K562 (cell line): ENCODE measurements at regions not wholly inside any gene's neighbourhood (a gene's known extent, or its start where the extent isn't known, plus 50 kb on each side); places are given as distances from the start of the nearest gene placed in this dataset.

Experiments
- ATAC-seq: fragments of 200-7000 bp; cut with Tn5 transposase; 3 replicates; pipeline ENCODE4 v1.9.1; 2020; ENCODE audit warnings: moderate library complexity
- BruUV-seq: library from RNA; stranded (reverse); fragments of 400-500 nt; replicated peaks from 2 replicates; lab custom pipeline; 2021; lab: Mats Ljungman, UMichigan
- CTCF ChIA-PET: fragments of 300-600 bp; formaldehyde crosslinking; extraction: SDS; loops from one replicate; lab custom pipeline; 2021; ENCODE audit warnings: low intra/inter-chr PET ratio; lab: Yijun Ruan, JAX
- POLR2A ChIA-PET: fragments of 300-600, 350-650 bp; sonication (Branson Sonifier 250); formaldehyde crosslinking; extraction: SDS; loops from one replicate; lab custom pipeline; 2021; ENCODE audit warnings: antibody characterized with exemption, inconsistent platforms; lab: Yijun Ruan, JAX
- DNase-seq, 4 experiments: peaks; one replicate each; pipeline versions ENCODE4 v3.0.0 to v3.0.0-alpha.2; 2011 to 2018; ENCODE audit warnings: low spot score in 3 of 4, mixed read lengths in 3 of 4; ENCODE audit errors: extremely low read depth in 1 of 4
- FAIRE-seq: peaks from 2 replicates; lab custom pipeline; 2011; peaks lifted over from hg19 to GRCh38; lab: Jason Lieb, UNC
- H2AFZ ChIP-seq: 2 replicates; pipeline ENCODE4 v1.6.0; 2011; ENCODE audit warnings: low read depth, low read length, control low read depth, inconsistent platforms
- H3K27ac ChIP-seq: fragments of 200-600 bp; 3 replicates; pipeline ENCODE4 v1.8.0; 2011; ENCODE audit warnings: low read depth, mild to moderate bottlenecking, control low read depth, inconsistent platforms, low read length, moderate library complexity, mixed read lengths; ENCODE audit errors: extremely low read depth
- H3K27me3 ChIP-seq, 2 experiments: fragments of 300-600 bp in 1 of 2; 2 replicates in 1 of 2; 3 replicates in 1 of 2; pipeline versions ENCODE4 v1.6.0 to v1.8.0; 2011; ENCODE audit warnings: inconsistent platforms in 2 of 2, low read length in 2 of 2, mild to moderate bottlenecking in 1 of 2, mixed read lengths in 1 of 2, moderate library complexity in 1 of 2; ENCODE audit not compliant: control insufficient read depth in 2 of 2, insufficient read depth in 2 of 2
- H3K36me3 ChIP-seq: fragments of 300-600 bp; 3 replicates; pipeline ENCODE4 v1.8.0; 2011; ENCODE audit warnings: mild to moderate bottlenecking, low read length, inconsistent platforms; ENCODE audit not compliant: control insufficient read depth, insufficient read depth
- H3K4me1 ChIP-seq, 2 experiments: fragments of 200-600 bp in 1 of 2; replicated peaks in 1 of 2; 2 replicates in 1 of 2; 3 replicates in 1 of 2; pipeline versions ENCODE4 v1.5.1 to v1.8.0; 2011; ENCODE audit warnings: inconsistent platforms in 2 of 2, low read length in 2 of 2, mild to moderate bottlenecking in 1 of 2, mixed read lengths in 1 of 2, moderate library complexity in 1 of 2; ENCODE audit not compliant: control insufficient read depth in 2 of 2, insufficient read depth in 2 of 2
- H3K4me2 ChIP-seq: 2 replicates; pipeline ENCODE4 v1.6.1; 2011; ENCODE audit warnings: low read length, control low read depth, inconsistent platforms, mixed read lengths; ENCODE audit not compliant: insufficient read depth
- H3K4me3 ChIP-seq: fragments of 200-600 bp; sonication (generic), shearing (Covaris generic); 2 replicates; pipeline ENCODE4 v1.5.1; 2016; ENCODE audit warnings: control low read depth, inconsistent platforms
- H3K79me2 ChIP-seq: fragments of 200-600 bp; 3 replicates; pipeline ENCODE4 v1.8.0; 2011; ENCODE audit warnings: low read length, inconsistent platforms; ENCODE audit not compliant: control insufficient read depth, insufficient read depth
- H3K9ac ChIP-seq, 2 experiments: 2 replicates each; pipeline versions ENCODE4 v1.6.0 to v1.6.1; 2011; ENCODE audit warnings: low read depth in 2 of 2, low read length in 2 of 2, control low read depth in 1 of 2, inconsistent platforms in 1 of 2, mild to moderate bottlenecking in 1 of 2, mixed read lengths in 1 of 2; ENCODE audit not compliant: insufficient read depth in 1 of 2
- H3K9me1 ChIP-seq: one replicate; pipeline ENCODE4 v1.6.0; 2011; ENCODE audit warnings: inconsistent platforms, mild to moderate bottlenecking, low read length, moderate library complexity; ENCODE audit not compliant: control insufficient read depth, insufficient read depth
- H3K9me3 ChIP-seq: replicated peaks from 2 replicates; pipeline ENCODE4 v1.5.1; 2011; ENCODE audit warnings: low read depth, low read length, inconsistent platforms; ENCODE audit not compliant: control insufficient read depth, insufficient read depth
- H4K20me1 ChIP-seq: replicated peaks from 2 replicates; pipeline ENCODE4 v1.6.1; 2011; ENCODE audit warnings: low read length, inconsistent platforms, mixed read lengths; ENCODE audit not compliant: control insufficient read depth, insufficient read depth
- CCNT2 ChIP-seq: IDR thresholded peaks from 2 replicates; pipeline ENCODE4 v1.6.1; 2011; ENCODE audit warnings: borderline replicate concordance, low read depth, mild to moderate bottlenecking, moderate library complexity, mixed read lengths, low read length; ENCODE audit not compliant: insufficient read length; ENCODE audit errors: extremely low read depth
- HIVEP1 ChIP-seq: fragments of 250-450 bp; sonication (Bioruptor Pico); IDR thresholded peaks from 2 replicates; pipeline ENCODE4 v1.4.0; 2020; ENCODE audit warnings: mild to moderate bottlenecking
- JUN ChIP-seq, 2 experiments: sonication (generic) in 1 of 2; formaldehyde crosslinking in 1 of 2; IDR thresholded peaks; 2 replicates each; pipeline versions ENCODE4 v1.6.1 to v1.8.0; 2012 to 2022; ENCODE audit warnings: borderline replicate concordance in 2 of 2, mild to moderate bottlenecking in 2 of 2, improper control_type of control experiment in 1 of 2, low read depth in 1 of 2, low read length in 1 of 2, missing genetic modification reagents in 1 of 2
- RHOXF2B ChIP-seq: fragments of 250-450 bp; sonication (Bioruptor Pico); conservative IDR thresholded peaks from 2 replicates; pipeline ENCODE4 v1.5.1; 2021
- TRIM24 ChIP-seq, 2 experiments: fragments of 450-650 bp; IDR thresholded peaks; 2 replicates each; pipeline ENCODE4 v1.6.1; 2016
- WGBS: fragments of 100-300 bp; shearing (Covaris generic); methylation state at CpG from one replicate; pipeline ENCODE4 v1.1.6; 2016; ENCODE audit warnings: low coverage, mixed read lengths; ENCODE audit not compliant: insufficient coverage; ENCODE audit errors: missing lambda C conversion rate; 5-methylcytosine and 5-hydroxymethylcytosine counted together
- in situ Hi-C: fragments of 300-500 bp; cut with MboI; formaldehyde crosslinking; loops from 4 replicates; pipeline ENCODE4 v1.15.0; 2018; ENCODE audit warnings: inconsistent platforms, mixed read lengths
- intact Hi-C: fragments of 100-400 bp; cut with micrococcal nuclease; formaldehyde crosslinking; loops from 2 replicates; pipeline ENCODE4 v1.14.2; 2022
- TF ChIP-seq, protein P1 (sequence below): sonication (generic); formaldehyde crosslinking; IDR thresholded peaks from 2 replicates; pipeline ENCODE4 v1.8.1; 2023; ENCODE audit warnings: mild to moderate bottlenecking, missing genetic modification reagents
- TF ChIP-seq, protein P2 (sequence below): fragments of 250-450 bp; sonication (Bioruptor Pico); IDR thresholded peaks from 2 replicates; pipeline ENCODE4 v1.5.0; 2020; ENCODE audit warnings: mild to moderate bottlenecking
- TF ChIP-seq, protein P3 (sequence below), 3 experiments: fragments of 200-800 bp in 1 of 3; sonication (Bioruptor generic) in 1 of 3; sonication (generic) in 1 of 3; formaldehyde crosslinking in 1 of 3; IDR thresholded peaks; 2 replicates each; pipeline versions ENCODE4 v1.6.1 to v1.8.0; 2016 to 2022; ENCODE audit warnings: mild to moderate bottlenecking in 2 of 3, missing compliant biosample characterization in 2 of 3, missing genetic modification characterization in 2 of 3, missing genetic modification reagents in 1 of 3
- TF ChIP-seq, protein P4 (sequence below), 2 experiments: fragments of 450-650 bp; IDR thresholded peaks; 2 replicates each; pipeline ENCODE4 v1.6.1; 2018; ENCODE audit warnings: mild to moderate bottlenecking in 2 of 2, low read depth in 1 of 2; ENCODE audit not compliant: partially characterized antibody in 2 of 2
- TF ChIP-seq, protein P5 (sequence below): fragments of 450-650 bp; IDR thresholded peaks from 2 replicates; pipeline ENCODE4 v1.6.1; 2016

DNA sequence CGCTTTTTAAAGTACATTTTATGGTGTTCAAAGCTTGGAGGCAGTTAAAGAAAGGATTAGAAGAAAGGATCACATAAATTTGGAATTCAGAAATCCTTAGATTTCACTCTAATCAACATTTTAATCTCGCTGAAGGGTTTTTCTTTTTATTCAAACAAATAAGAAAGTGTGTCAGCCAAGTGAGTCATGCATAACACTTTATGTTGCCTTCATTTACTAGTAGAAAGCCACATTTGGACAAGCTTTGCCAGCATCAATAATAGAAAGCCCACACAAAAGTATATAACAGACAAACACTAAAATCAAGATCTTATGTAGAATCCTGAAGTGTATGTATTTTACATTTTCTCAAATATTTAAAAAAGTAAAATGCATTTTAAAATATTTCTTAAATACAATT is 154.9 kb upstream of the TRPC4 start (continued):
- TF ChIP-seq, protein P1, sequence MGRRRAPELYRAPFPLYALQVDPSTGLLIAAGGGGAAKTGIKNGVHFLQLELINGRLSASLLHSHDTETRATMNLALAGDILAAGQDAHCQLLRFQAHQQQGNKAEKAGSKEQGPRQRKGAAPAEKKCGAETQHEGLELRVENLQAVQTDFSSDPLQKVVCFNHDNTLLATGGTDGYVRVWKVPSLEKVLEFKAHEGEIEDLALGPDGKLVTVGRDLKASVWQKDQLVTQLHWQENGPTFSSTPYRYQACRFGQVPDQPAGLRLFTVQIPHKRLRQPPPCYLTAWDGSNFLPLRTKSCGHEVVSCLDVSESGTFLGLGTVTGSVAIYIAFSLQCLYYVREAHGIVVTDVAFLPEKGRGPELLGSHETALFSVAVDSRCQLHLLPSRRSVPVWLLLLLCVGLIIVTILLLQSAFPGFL = no peak

DNA sequence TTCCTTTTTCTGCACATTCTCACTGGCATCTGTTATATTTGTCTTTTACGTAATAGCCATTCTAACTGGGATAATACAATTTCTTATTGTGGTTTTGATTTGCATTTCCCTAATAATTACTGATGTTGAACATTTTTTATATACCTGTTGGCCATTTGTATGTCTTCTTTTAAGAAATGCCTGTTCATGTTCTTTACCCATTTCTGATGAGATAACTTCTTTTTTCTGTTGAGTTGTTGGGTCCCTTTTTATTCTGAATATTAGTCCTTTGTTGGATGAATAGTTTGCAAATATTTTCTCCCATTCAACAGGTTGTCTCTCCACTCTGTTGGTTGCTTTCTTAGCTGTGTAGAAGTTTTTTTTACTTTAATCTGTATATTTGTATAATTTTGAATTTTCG is 147.7 kb upstream of the TRPC4 start:
- Histone ChIP-seq H2AFZ (no peak overlapping the region), H3K36me3 (no peaks in the 10 kb centered on the region), H3K9ac (no peak overlapping the region), H3K9me1 (no peaks in the 10 kb centered on the region), H3K4me3 (no peak overlapping the region), H3K4me1 (no peaks in the 10 kb centered on the region), H3K4me2 (no peak overlapping the region), H3K79me2 (no peaks in the 10 kb centered on the region), H3K27ac (no peak overlapping the region), H3K27me3 (no peaks in the 10 kb centered on the region), H4K20me1 (no peaks in the 10 kb centered on the region), H3K9me3 (no peaks in the 10 kb centered on the region)
- TF ChIP-seq JUN (IDR thresholded peaks at IDR 0.05; ENCODE audit: borderline replicate concordance, low read depth, low read length) (no peak), JUN (CRISPR knock-in tag; IDR thresholded peaks at IDR 0.05; ENCODE audit: borderline replicate concordance) (no peak), HIVEP1 (CRISPR knock-in tag) (no peak), CCNT2 (no peak), RHOXF2B (CRISPR knock-in tag) (no peak), TRIM24 (IDR thresholded peaks at IDR 0.05) (no peak)
- TF ChIP-seq, protein P2, sequence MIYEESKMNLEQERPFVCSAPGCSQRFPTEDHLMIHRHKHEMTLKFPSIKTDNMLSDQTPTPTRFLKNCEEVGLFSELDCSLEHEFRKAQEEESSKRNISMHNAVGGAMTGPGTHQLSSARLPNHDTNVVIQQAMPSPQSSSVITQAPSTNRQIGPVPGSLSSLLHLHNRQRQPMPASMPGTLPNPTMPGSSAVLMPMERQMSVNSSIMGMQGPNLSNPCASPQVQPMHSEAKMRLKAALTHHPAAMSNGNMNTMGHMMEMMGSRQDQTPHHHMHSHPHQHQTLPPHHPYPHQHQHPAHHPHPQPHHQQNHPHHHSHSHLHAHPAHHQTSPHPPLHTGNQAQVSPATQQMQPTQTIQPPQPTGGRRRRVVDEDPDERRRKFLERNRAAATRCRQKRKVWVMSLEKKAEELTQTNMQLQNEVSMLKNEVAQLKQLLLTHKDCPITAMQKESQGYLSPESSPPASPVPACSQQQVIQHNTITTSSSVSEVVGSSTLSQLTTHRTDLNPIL (CRISPR knock-in tag) = no peak
- TF ChIP-seq, protein P3, sequence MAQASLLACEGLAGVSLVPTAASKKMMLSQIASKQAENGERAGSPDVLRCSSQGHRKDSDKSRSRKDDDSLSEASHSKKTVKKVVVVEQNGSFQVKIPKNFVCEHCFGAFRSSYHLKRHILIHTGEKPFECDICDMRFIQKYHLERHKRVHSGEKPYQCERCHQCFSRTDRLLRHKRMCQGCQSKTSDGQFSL (CRISPR knock-in tag; IDR thresholded peaks at IDR 0.05) = no peak
- TF ChIP-seq, protein P3 (tag; IDR thresholded peaks at IDR 0.05) = no peak
- TF ChIP-seq, protein P4, sequence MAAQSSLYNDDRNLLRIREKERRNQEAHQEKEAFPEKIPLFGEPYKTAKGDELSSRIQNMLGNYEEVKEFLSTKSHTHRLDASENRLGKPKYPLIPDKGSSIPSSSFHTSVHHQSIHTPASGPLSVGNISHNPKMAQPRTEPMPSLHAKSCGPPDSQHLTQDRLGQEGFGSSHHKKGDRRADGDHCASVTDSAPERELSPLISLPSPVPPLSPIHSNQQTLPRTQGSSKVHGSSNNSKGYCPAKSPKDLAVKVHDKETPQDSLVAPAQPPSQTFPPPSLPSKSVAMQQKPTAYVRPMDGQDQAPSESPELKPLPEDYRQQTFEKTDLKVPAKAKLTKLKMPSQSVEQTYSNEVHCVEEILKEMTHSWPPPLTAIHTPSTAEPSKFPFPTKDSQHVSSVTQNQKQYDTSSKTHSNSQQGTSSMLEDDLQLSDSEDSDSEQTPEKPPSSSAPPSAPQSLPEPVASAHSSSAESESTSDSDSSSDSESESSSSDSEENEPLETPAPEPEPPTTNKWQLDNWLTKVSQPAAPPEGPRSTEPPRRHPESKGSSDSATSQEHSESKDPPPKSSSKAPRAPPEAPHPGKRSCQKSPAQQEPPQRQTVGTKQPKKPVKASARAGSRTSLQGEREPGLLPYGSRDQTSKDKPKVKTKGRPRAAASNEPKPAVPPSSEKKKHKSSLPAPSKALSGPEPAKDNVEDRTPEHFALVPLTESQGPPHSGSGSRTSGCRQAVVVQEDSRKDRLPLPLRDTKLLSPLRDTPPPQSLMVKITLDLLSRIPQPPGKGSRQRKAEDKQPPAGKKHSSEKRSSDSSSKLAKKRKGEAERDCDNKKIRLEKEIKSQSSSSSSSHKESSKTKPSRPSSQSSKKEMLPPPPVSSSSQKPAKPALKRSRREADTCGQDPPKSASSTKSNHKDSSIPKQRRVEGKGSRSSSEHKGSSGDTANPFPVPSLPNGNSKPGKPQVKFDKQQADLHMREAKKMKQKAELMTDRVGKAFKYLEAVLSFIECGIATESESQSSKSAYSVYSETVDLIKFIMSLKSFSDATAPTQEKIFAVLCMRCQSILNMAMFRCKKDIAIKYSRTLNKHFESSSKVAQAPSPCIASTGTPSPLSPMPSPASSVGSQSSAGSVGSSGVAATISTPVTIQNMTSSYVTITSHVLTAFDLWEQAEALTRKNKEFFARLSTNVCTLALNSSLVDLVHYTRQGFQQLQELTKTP (IDR thresholded peaks at IDR 0.05; ENCODE audit: low read depth in 1 of 2, partially characterized antibody in 2 of 2) = peak in 1 of 2 experiments; percentile 95
- TF ChIP-seq, protein P5, sequence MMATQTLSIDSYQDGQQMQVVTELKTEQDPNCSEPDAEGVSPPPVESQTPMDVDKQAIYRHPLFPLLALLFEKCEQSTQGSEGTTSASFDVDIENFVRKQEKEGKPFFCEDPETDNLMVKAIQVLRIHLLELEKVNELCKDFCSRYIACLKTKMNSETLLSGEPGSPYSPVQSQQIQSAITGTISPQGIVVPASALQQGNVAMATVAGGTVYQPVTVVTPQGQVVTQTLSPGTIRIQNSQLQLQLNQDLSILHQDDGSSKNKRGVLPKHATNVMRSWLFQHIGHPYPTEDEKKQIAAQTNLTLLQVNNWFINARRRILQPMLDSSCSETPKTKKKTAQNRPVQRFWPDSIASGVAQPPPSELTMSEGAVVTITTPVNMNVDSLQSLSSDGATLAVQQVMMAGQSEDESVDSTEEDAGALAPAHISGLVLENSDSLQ = no peak
- ChIA-PET POLR2A (no interaction called here), CTCF (no interaction called here)
- DNase-seq = no peak
- BruUV-seq = no TSS peak
- ATAC-seq = no peak
- in situ Hi-C loops = no loop called here
- intact Hi-C loops = no loop called here
- 93% methylated on average over 2 of the region's 2 CpGs for WGBS
- FAIRE-seq = no peak
